ENCODE measurements at regions not wholly inside any gene's neighbourhood (a gene's known extent, or its start where the extent isn't known, plus 50 kb on each side); places are given as distances from the start of the nearest gene placed in this dataset.

GRCh38 chr5:54367844-54368243 lies 57.5 kb upstream of the ARL15 start:
- no peak for TF ChIP-seq CTCF (IDR thresholded peaks at IDR 0.05)
- TF ChIP-seq EZH2 (IDR thresholded peaks at IDR 0.05; ENCODE audit: borderline replicate concordance, insufficient read depth, low read depth, low read length, poor library complexity, severe bottlenecking): no peak
